GM21360 (cell line): ENCODE measurements at regions not wholly inside any gene's neighbourhood (a gene's known extent, or its start where the extent isn't known, plus 50 kb on each side); places are given as distances from the start of the nearest gene placed in this dataset.

Experiments used
- ATAC-seq: cut with Tn5 transposase; IDR thresholded peaks from one replicate; pipeline ENCODE4 v1.9.1; 2021; ENCODE audit warnings: mild to moderate bottlenecking, moderate library complexity; ENCODE audit not compliant: unreplicated experiment

DNA sequence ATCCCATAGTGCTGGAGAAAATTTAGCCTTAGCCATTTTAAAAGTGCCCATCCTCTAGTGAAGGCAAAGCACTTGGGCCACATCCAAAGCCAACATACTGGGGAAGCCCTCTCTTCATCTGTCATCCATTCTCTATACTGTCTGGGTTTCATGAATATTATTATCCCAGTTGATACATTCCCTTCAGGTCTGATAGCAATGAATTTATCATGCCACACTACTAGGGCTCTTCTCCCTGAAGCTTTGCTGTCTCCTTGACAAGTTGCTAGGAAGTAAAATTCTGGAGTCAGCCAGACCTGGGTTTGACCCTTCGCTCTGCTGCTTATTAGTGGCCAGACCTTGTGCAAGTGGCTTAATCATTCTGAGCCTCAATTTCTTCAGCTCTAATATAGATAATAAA, 1041.4 kb upstream of the ADGRL2 start:
- no peak for ATAC-seq

DNA sequence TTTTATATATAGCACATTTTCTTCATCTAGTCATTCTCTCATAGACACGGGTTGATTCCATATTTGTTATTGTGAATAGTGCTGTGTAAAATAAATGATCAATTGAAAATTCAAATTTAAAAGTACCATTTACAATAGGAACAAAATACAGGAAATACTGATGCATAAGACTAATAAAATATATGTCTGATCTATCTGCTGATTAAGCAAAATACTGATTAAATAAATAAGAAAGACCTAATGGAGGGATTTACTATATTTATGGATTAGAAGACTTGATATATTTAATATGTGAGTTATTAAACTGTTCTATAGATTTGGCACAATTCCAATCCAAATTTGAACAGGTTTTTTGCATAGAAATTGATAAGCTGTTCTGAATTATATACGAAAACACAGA, 1044.8 kb upstream of the ADGRL2 start:
- no peak for ATAC-seq

DNA sequence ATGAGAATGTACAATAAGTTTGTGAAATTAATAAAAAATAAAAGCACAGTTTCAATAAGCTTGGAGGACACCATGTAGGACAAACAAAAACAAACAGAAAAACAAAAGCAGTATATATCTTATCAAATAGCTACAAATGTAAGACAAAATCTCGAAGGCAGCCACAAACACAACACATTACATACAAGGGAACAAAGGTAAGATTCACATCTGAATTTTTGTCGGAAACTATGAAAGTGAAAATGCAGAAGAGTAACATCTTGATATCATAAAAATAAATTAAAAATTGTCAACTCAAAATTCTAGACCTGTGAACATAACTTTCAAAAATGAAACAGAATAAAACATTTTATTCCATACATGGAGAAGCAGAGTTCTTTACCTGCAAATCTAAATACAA, 1049.5 kb upstream of the ADGRL2 start:
- ATAC-seq = no peak

DNA sequence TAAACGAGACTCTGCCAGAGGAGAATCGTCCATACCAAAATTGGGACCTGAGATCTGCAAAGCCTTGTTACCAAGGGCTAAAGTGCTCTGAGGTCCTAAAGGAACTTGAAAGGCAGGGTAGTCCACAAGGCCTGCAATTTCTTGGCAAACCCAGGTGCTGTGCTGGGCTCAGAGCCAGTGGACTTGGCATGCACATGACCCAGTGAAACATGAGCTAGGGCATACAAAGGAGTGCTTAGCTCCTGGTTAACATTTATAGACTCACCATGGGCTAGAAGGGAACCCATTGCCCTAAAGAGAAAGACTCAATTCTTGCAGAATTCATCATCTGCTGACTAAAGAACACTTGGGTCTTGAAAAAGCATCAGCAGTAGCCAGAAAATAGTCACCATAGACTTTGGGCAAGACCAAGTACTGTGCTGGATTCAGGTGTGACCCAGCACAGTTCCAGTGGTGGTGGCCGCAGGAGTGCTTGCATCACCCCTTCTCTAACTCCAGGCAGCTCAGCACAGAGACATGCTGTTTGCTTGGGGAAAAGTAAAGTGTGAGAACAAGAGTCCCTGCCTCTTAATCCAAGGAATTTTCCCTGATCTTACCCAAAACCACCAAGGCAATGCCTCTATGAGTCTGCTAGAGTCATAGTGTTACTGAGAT, 1069.4 kb upstream of the ADGRL2 start:
- no peak for ATAC-seq

DNA sequence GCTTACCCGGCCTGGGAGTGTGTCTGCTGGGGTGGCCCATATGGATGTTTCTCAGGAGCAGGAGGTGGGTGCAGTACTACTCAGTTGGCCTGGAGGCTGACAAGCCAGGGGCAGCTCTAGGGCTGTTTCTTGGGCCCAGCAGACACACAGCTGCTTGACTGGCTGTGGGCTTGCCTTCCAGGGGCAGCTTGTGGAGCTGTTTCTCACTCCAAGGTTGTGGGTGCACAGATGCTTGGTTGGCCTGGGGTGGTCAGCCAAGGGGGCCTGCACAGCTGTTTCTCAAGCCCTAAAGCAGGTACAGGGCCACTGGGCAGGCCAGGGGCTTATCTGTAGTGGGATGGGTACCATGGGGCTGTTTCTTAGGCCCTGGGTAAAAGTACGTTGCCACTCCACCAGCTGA, 1078.1 kb upstream of the ADGRL2 start:
- ATAC-seq = no peak

DNA sequence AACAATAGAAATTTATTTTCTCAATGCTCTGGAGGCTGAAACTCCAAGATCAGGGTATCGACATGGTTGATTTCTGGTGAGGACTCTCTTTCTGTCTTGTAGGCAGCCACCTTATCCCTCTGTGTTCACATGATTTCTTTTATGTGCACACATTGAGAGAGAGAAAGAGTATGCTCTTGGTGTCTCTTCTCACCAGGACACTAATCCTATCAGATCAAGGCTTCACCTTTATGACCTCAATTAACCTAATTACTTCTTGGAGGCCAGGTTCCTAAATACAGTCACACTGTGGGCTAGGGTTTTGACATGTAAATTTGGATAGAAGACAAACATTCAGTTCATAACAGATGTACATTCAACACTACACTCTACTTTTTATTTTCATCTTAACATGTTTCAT, 1094.2 kb upstream of the ADGRL2 start:
- ATAC-seq = no peak

DNA sequence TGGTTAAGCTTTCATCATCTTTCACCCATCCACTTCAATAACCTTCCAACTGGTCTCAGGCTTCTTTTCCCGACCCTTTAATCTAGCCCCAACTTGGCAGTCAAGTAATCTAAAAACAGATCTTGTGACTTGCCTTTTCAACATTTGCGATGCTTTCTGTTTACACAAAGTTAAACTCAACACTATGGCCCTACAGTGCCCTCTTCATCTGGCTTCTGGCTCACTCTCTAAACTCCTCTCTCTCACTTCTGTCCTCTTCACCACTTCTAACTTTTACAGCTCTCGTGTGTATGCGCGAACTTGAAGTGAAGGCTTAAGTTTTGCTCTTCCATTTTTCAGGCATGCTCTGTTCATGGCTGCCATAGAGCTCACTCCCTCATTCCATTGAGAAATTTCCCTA, 1122.3 kb upstream of the ADGRL2 start:
- no peak for ATAC-seq

DNA sequence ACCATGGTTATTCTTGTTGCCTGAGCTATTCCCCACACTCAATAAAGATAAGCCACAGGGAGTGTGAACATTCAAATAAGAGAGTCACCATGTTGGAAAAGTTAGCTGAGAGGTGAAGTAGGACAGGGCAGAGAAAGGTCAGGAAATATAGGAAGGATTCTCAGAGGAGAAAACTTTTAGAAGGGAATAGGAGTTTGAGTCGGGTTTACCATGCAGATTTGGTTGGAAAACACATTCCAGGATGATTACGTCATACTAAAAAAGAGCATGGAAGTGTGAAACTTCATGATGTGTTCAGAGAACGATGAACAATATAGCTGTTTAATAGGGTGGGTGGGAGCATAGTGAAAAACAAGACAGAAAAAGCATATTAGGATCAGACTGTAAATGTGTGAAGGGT, 1125.3 kb upstream of the ADGRL2 start:
- no peak for ATAC-seq

DNA sequence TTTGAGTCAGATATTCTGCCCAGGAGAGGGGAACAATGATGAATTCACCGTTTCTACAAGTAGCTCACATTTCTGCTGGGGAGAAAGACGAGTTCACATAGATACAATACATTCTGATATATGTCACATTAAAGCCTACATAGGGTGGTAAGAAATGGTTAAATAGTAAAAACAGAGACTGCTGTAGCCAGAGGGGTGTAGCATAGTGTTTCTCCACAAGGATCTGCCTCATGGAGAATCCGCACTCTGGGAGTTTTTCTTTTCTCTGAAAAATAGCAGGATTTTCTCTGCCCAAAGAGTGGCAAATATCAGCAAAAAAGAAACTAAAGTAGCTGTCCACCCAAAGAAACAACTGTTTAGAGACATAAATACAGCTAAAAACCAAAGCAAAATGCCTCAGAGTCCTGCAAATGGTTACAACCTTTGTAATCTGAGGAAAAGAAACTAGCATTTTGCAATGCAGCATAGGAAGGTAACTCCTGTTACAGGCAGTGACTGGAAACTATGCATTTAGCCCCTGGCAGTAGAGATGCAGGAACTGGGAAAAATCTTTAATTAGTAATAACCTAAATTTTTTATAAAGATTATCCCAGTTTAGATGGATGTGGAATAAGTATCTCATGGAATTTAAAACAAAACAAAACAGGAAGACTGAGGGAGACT, 1126.7 kb upstream of the ADGRL2 start:
- ATAC-seq = no peak

DNA sequence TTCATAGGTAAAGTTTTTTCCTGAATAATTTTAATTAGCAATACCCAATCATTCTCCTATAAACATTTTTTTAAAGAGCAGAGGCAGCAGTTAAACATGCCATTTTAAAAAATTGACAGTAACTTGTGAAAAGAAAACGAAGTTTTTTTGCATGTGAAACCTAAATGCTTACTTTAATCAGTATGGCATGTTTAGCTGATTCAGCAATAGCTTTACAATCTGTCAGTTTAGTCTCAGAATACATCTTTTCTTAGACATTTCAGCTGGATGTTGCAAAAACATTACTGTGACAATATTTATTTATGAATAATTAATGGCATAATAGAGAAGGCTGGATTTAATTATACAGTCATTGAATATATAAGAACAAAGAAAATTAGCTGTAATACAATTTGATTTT, 1132.4 kb upstream of the ADGRL2 start:
- no peak for ATAC-seq

DNA sequence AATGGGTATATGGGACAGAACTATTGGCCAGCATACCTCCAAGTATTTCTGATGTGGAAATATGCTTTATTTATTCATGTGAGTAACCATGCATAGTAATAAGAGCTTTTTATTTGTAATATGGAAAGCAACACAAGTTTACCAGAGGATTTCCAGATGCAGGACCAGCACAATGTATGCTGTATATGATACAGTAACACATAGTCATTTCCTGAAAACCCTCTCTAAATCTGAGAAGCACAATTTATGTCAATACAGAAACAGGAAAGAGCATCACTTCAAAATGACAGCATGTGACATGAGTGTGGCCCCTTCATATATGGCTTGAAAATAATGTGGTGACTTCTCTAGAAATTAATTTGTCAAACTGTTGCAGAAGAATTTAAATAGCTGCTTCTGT, 1134.7 kb upstream of the ADGRL2 start:
- ATAC-seq = no peak

DNA sequence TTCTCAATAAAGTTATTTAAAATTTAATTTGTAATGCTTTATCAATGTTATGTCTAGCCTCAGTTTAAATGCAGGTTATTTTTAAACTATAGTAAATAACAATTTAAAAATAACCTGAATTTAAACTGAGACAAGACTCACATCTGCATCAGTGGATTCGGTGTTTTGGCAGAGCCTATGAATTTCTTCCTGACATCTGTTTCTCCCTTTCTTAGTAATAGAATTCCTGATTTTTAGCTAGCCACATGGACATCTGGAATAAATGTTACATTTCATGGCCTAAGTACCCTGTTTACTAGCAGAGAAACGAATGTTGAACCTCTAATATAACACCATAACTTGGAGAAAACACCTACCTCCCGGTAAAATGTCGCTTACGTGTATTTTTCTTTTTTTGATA, 1141.6 kb upstream of the ADGRL2 start:
- no peak for ATAC-seq

DNA sequence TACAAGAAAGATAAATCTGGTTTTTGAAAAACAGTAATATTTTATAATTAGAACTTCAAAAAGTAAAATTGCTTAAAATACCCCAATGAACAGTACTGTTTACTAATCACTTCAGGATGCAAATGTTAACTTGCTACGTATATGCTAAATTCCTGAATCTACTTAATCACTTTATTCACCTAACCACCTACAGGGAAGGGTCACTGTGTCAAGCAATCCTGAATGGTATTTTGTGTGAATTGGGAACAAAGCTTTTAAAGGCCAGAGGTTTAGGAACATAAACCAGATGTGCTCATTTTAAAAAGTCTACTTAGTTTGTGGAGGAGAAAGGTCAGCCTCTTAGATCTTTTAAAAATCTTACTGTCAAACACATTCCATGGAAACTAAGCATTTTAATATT, 1143.0 kb upstream of the ADGRL2 start:
- ATAC-seq = no peak

DNA sequence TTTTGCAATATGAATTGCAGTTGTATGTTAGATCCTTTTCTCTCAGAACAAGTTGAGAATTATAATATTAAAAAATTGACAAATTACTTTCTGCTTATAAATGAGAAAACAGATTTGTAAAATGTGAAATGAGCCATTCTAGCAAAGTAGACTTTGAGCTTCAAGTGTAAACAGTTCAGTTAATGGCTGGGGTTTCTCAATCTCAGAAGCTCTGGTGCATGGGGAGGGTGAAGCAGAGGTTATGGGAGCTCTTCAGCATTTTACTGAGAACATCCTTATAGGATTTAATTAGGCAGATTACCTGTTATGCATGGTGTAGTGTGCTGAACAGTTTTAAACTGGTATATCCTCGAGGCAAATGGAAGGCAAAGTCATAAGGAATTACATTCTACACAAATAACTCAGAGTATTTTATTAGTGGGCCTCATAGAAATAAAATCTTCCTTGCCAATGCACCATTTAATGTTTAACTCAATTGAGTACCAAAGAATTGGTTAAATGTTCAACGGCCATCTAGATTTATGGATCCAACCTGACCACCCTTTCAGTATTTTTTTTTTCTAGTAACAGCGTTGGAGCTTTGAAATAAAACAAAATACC, 1143.6 kb upstream of the ADGRL2 start:
- no peak for ATAC-seq

DNA sequence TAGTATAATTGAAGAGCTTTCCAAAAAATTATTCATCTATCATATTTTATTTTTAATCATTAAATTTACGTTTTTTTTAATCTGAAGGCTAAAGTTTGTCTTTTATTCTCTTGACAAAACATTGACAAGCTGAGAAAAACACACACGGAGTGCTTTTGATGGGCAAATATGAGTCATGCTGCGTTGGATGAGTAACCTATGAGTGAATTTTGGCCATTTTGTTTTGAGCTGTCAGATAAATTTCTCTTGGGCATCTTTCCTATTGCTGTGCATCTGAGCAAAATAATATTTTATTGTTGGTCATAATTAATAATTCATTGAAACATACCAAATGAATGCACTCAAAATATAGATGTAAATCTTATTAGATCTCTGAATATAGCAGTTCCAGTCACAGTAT, 1144.1 kb upstream of the ADGRL2 start:
- peak; percentile 42 for ATAC-seq

DNA sequence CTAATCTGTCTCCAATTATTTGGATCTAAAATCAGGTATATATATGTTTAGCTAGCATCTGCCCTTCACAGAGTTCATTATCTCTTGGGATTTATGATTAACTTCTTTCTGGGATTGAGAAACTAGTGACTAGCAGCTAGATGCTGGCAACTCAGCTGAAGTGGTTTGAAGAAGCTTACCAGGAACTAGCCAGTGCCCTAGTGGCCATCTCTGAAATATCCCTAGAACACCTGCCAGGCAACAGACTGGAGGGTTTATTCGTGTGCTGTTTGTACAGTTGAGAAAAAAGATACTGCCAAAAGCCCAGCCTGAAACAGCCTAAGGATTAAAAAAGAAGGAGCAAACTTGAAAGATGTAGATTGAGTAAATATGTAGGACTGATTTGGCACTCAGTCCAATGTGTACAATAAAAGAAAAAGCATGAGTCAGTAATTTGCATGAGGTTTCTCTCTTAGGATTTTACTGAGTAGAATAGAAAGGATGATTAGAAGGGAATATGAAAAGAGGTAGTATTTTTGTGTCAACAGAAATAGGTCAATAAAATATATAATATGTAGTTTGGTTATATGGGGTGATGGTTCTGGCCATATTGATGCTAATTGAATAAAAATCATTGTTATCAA, 1144.6 kb upstream of the ADGRL2 start:
- peak; percentile 76 for ATAC-seq

DNA sequence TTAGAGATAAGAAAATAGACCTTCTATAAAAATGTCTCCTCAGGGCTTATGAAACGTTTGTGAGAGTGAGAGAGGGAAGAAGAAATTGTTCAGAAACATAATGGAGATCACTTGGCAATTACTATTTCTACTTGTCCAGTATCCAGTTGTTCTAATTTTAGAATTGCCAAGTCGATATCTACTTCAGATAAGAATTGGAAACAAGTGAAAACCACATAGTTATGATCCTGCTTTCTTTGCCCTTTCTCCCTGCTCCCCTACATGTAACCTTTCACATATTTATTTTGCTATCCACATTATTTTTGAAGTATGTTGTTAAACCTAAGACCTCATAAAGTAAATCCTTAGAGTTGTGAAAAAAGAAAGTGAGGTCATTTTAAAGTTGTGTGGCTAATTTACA, 1154.7 kb upstream of the ADGRL2 start:
- no peak for ATAC-seq

DNA sequence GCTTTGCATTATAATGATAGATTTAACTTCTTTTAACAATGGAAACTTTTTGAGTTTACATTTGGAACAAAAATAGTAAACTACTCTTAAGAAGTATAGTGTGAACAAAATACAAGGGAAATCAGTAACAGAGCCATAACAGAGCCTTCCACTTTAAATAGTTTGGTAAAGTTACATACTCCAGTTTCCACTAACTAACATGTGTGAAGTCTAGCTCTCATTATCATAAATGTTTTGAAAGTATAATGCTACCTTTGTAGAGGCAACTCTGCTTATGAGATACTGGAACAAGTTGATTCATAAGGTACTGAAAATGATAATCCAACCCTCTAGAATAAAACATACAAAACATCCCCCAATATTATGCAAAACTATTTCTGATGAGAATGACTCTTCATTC, 1155.1 kb upstream of the ADGRL2 start:
- no peak for ATAC-seq

DNA sequence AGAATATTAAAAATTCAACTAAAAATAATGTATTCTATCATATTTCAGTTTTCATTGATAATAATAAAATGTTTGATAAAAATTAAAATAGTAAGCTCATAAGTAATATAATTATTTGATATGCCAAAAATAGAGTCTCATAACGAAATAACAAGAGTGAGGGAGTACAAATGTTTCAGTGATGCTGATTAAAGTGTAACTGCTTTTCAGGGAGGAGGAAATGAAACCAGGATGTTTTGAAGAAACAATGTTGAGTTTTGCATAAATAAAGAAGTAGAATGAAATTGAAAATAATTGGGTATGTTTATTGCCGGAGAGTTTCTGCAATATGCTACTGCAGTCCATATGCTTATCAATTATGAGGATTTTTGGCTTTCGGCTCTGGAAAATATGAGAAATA, 1159.8 kb upstream of the ADGRL2 start:
- ATAC-seq = peak; percentile 41

DNA sequence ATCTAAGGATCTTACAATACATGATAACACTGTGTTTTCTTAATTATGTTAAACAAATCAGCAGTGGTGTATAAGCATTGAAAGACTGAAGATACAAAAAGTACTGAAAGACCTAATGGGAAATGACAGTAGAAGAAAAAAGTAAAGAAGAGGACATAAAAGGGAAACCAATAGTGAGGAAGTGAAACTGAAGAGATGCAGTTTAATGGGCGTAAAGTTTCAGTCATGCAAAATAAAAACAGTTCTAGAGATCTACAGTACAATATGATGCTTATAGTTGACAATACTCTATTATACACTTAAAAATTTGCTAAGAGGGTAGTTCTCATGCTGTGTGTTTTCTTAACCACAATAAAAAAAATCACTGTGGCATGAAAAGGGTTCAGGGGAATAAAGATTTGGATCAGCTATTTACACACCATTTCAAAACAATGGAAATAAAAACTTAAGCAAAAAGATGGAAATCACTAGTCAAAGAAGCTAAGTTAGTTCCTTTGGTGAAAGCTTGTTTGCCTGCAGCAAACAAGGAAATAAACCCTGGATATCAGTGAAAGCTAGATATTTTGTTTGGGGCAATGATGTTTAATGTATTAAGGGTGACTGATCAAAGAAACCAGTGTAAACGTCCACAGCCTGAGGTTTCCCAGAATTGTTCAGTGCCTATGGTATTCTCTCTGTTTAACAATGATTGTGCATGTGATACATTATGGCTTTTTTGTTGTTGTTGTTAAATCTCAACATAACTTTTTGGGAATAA, 1160.8 kb upstream of the ADGRL2 start:
- ATAC-seq = peak; percentile 98

DNA sequence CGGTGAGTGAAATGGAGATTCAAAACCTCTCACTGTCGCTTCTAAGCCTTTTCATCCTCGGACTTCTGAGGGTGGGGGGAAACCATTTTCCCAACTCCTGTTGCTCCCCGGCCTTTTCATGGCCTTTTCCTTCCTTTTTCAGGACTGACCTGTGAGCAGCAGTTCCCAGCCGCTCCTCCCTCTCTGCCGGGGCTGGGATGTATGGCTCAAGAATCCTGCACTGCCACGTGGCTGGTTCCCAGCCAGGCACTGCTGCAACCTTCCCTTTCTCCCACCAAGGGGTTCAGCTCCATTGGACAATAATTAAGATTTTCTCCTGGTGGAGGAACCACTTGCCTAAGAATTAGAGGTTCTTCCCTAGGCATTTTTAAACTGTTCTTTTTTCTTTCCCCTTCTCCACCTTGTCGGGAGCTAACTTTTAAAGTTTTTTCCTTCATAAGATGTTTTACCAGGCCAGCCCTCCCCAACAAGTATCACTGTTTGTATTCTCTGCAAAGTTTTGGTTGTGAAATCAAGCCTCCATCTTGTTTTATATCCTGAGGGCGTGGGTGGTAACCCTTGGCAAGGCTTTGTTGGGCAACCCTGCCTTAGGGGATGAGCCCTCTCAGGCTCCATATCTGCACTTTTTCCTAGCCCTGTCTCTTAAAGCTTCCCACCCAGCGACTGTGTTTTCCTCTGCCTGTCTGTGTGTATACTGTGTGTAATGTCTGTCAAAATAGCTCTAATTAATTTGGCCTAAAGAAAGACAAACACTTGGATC, 1166.6 kb upstream of the ADGRL2 start:
- ATAC-seq = no peak
